GM18909 (cell line): ENCODE measurements at regions not wholly inside any gene's neighbourhood (a gene's known extent, or its start where the extent isn't known, plus 50 kb on each side); places are given as distances from the start of the nearest gene placed in this dataset.

Experiments
- ATAC-seq: cut with Tn5 transposase; IDR thresholded peaks from one replicate; pipeline ENCODE4 v1.9.1; 2021; ENCODE audit warnings: mild to moderate bottlenecking; ENCODE audit not compliant: unreplicated experiment, poor library complexity

DNA sequence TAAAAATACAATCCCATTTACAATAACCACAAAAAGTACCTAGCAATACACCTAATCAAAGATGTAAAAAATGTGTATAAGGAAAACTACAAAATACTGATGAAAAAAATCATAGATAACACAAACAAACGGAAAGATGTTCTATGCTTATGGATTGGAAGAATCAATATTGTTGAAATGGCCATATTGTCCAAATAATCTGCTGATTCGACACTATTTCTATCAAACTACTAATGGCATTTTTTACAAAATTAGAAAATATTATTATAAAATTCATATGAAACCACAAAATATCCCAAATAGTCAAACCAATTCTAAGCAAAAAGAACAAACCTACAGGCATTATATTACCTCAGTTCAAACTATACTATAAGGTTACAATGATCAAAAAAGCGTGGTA is 978.3 kb upstream of the MAP3K7 start:
- no peak for ATAC-seq

GRCh38 chr6:91562955-91563354 is 976.1 kb upstream of the MAP3K7 start:
- no peak for ATAC-seq

DNA sequence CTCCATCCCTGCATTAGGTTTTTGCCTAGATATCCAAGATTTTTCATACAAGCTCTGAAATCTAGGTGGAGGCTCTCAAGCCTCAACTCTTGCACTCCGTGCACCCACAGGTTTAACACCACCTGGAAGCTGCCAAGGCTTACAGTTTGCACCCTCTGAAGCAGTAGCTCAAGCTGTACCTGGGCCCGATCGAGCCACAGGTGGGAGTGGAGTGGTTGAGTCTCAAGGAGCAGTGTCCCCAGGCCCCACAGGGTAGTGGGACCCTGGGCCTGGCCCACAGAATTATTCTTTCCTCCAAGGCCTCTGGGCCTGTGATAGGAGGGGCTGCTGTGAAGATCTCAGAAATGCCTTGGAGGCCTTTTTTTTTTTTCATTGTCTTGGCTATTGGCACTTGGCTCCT is 973.5 kb upstream of the MAP3K7 start:
- ATAC-seq, result no peak

DNA sequence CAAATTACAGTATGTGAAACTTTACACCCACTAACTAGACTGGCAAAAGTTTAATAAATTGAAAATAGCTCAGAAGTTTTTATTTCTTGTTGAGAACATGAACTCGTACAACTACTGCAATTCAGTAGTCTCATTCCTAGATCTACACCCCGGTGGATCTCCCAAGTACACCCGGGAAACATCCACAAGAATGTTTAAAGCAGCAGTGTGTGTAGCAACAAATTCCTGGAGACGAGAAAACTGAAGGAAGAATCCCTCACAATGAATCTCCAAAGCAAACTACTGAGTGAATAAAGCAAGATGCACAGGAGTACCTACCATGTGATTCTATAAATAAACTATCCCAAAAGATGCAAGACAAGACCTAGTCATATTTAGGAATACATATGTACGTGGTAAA is 954.0 kb upstream of the MAP3K7 start:
- no peak for ATAC-seq

GRCh38 chr6:91539456-91539855 is 952.6 kb upstream of the MAP3K7 start:
- ATAC-seq, result no peak

GRCh38 chr6:91538622-91539021 is 951.8 kb upstream of the MAP3K7 start:
- ATAC-seq, result no peak

DNA sequence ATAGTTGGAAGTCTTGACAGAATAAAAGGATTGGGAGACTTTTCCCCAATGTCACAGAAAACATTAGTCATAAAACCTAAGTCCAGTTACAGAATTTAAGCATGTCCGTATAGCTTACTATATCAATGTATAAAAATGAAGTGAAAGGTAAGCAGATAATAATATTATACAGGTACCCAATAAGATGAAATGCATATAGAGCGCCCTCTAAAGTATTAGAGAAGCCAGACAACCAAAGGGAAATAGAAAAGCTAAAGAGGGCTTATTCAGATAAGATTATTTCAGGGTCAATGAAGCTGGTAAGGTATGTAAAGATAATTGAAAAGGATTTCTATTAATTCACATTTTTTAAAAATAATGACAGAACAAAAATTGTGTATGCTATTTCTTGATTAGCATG is 947.7 kb upstream of the MAP3K7 start:
- no peak for ATAC-seq

DNA sequence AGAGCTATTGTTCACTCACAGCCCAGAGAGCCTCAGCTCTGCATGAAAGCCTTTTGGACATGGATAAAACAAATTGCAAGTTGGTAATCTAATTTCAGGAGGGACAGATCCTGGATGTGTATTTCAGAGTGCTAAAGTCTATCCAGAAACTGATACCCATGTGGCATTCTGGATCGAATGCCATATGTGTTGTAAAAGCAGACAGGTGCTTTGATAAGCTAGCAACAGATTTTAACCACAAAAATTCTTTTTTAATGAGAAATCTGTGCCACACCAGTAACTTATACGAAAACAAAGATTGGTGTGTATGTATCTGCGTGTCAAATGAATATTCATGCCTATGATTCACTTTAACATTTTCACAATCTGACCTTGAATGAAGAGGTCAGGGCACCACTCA is 936.6 kb upstream of the MAP3K7 start:
- ATAC-seq, result no peak

DNA sequence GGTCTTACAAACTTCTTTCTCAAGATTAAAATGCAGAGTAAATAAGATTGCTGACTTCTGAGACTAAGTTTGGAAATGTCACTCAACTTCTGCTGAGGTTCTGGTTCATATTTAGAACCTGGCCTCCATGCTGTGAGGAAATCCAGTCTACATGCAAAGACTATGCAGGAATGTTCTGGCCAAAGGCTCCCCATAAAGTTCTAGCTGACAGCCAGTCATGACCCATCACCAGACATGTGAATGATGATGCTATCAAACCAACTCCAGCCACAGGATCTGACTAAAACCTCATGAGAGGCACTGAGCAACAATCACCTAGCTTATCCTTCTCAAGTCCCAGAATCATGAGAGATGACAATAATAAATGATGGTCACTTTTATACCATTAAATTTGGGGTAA is 935.1 kb upstream of the MAP3K7 start:
- no peak for ATAC-seq

DNA sequence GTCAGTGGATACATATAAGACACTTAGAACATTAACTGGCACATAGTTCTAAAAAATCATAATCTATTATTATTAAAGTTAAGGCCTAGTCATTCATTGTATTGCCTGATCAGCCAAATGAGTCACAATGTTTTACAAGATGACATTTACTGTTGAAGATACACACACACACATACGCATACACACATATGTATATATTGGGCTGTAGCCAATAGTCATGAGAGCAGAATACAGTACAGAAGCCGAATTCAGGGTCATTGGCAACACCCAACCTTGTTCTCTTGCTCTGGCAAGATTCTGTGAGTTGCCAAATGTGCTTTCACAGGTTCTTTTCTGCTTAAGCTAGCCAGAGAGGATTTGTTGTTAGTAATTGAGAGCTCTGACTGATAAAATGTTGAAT is 922.8 kb upstream of the MAP3K7 start:
- ATAC-seq, result no peak

GRCh38 chr6:91509039-91509438 is 922.2 kb upstream of the MAP3K7 start:
- no peak for ATAC-seq

DNA sequence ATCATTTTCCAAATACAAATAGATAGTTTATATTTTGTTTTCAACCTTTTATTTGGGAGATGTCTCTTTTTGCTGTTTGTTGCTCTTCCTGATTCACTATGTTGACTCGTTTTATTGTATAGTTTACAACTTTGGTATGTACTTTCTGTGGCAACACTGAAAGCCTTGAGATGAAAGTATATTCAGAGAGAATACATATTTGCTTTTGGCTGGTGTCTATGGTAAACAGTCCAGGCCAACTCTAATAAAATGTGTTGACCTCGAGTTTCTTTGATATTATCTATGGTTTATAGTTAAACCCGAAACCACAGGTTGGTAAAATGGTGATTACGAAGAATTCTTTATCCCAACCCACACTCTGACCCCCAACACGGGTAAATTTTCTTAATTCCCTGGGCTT is 919.6 kb upstream of the MAP3K7 start:
- ATAC-seq, result no peak

DNA sequence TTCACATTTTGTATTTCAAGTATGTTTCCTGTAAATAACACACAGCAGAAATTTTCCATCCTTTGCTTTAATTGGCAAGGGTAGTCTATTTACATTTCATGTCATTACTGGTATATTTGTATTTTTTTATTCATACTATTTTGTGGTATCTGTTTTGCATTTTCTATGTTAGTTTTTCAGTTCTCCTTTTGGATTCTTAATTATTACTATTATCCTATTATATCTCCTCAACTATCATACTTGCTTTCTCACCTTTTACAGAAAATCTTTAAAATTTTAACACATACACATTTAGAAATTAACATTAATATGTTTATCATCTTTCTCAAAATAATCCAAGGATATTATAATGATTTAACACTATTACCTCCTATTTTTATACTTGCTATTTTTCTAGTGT is 918.3 kb upstream of the MAP3K7 start:
- no peak for ATAC-seq

DNA sequence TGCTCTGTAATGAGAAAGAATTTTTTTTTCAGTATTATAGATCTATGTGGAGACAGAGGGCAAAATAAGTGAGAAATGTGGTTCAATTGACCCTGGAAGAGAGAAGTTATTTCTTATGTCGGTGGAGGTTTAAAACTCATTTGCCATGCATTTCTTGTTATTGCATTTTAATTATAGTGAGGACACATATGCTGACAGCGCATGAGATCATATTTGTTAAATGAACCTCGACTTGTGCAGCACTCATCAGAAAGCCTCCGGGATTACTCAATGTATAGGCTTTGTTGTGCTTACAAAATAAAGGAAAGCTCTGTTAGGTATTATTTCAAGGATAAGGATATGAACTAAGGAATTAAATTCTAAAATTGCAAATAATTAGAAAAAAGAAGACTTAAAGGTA is 915.1 kb upstream of the MAP3K7 start:
- no peak for ATAC-seq

GRCh38 chr6:91500689-91501303 is 913.9 kb upstream of the MAP3K7 start:
- ATAC-seq, result no peak

GRCh38 chr6:91498576-91498975 is 911.7 kb upstream of the MAP3K7 start:
- ATAC-seq, result no peak

DNA sequence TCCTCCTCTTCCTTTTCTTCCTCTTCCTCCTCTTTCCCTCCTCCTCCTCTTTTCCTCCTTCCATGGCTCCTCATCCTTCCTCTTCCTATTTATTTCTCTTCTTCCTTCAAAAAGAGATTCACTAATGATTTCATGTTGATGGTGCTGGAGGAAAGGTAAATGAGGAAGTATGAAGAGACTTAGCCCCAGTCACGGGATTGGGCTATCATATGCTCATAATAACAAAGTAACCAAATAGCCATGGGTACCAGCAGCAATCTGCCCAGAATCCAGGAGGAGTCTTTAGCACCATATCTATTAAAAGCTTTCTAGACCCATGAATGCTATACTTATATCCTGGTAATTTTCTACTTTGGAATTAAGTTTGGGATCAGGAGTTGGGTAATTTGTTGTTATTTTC is 910.9 kb upstream of the MAP3K7 start:
- ATAC-seq, result no peak

DNA sequence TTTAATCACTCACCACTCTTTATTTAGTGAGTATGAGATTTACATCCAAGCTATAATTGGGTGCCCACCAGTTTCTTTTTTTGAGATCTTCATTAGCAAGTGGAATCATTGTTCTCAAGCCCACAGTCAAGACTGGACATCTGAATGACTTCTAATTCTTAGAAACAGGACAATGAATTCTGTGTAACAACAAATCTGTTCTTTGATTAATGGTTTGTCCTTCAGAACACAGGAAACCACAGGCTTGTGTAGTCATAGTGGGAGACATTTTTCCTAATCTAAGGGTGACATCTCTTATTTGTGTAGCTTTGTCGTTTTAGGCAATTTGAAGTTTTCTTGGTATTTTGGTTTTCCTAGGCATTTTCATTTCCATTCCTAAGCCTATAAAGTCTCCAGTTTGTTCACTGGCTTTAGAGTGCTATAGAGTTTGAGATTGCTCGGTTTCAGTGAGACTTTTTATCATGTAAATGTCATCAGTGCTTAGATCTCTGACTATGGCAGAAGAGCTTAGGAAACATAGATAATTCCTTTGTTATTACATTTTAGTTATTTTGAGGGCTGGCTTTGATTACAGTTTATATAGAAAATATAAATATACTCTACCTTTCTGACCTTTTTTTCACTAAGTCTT is 903.9 kb upstream of the MAP3K7 start:
- ATAC-seq, result no peak

DNA sequence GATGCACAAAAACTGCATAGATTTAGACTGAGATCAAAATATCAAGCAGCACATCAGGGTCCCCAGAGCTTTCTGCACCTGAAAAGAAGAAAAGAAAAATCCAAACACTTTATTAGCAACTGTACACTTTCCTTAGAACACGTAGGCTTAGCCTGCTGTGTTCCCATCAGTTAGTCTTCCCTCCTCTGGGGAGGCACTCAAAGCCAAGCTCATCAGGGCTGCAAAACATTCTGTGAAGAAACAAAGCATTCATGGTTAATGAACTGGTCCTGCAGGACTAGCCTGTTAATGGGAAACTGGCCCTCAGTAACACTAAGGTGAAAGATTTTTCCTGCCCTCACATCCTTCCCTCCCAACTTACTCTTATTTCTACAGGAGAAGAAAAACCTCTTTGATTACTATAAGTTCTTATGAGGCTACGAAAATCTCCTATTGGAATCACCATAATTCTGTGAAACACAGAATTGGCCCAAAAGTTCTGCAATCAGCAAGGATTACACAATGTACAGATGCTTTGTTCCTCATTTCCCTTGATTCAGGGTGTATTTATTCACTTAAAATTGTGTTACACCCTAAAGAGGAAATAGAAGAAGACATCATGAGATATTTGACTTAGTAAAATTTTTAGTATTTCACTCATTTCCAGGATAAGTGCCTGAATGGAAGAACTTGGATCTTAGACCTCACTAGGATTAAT is 901.0 kb upstream of the MAP3K7 start:
- no peak for ATAC-seq

DNA sequence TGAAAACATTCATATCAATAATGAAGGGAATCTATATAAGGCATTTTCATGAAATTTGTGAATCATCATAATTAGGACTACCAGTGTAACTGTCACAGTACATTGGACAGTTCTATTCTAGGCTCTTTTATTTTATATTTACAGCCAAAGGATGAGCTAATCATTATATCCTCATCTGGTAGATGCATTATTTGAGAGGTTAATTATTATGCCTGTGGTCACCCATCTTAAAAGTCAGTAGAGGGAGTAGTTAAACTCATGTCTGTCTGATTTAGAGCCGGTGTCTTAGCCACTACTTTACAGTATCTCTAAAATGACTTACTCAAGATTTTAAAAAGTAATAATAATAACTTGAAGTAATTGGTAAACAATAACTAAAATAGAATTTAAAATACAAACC is 899.3 kb upstream of the MAP3K7 start:
- peak; percentile 60 for ATAC-seq

GRCh38 chr6:91485047-91485446 is 898.2 kb upstream of the MAP3K7 start:
- ATAC-seq, result no peak
